Breast epithelium (tissue), 4 donors: ENCODE measurements at regions not wholly inside any gene's neighbourhood (a gene's known extent, or its start where the extent isn't known, plus 50 kb on each side); places are given as distances from the start of the nearest gene placed in this dataset.

Experiments
- DNase-seq, 2 donors: peaks; one replicate each; pipeline ENCODE4 v3.0.0-alpha.2; 2019; ENCODE audit warnings: low spot score in 2 of 2
- H3K27ac ChIP-seq, 2 donors: fragments of 200-600 bp; sonication (generic) in 1 of 2; one replicate each; pipeline ENCODE4 v1.5.1; 2016 to 2019; ENCODE audit warnings: mild to moderate bottlenecking in 1 of 2
- H3K27me3 ChIP-seq, 2 donors: fragments of 200-600 bp; sonication (generic) in 1 of 2; one replicate each; pipeline versions ENCODE4 v1.5.1 to v1.6.0; 2017 to 2019; ENCODE audit warnings: control low read depth in 1 of 2, mild to moderate bottlenecking in 1 of 2
- H3K36me3 ChIP-seq: fragments of 200-600 bp; one replicate; pipeline ENCODE4 v1.5.1; 2019
- H3K4me1 ChIP-seq, 2 donors: fragments of 200-600 bp; sonication (generic); one replicate each; pipeline ENCODE4 v1.5.1; 2016 to 2019; ENCODE audit warnings: control low read depth in 1 of 2
- H3K4me3 ChIP-seq, 3 donors: fragments of 200-600 bp; sonication (generic); 1 replicate in 2 of 3; 2 replicates in 1 of 3; pipeline ENCODE4 v1.5.1; 2016 to 2019; ENCODE audit warnings: mild to moderate bottlenecking in 3 of 3, moderate library complexity in 2 of 3
- H3K9me3 ChIP-seq, 2 donors: fragments of 200-600 bp; sonication (generic) in 1 of 2; one replicate each; pipeline ENCODE4 v1.5.1; 2016 to 2019; ENCODE audit warnings: control low read depth in 1 of 2
- POLR2A ChIP-seq: fragments of 450-650 bp; IDR thresholded peaks from one replicate; pipeline ENCODE4 v1.6.1; 2016; ENCODE audit warnings: antibody characterized with exemption, mild to moderate bottlenecking, moderate library complexity
- POLR2AphosphoS5 ChIP-seq, 3 donors: sonication (generic); formaldehyde crosslinking; IDR thresholded peaks; one replicate each; pipeline ENCODE4 v1.6.1; 2017; ENCODE audit warnings: antibody characterized with exemption in 3 of 3
- intact Hi-C: fragments of 100-400 bp; cut with DNase I; formaldehyde crosslinking; loops from one replicate; pipeline ENCODE4 v1.15.1; 2023; ENCODE audit warnings: low total_unique reads
- TF ChIP-seq, protein P1 (sequence below), 3 donors: fragments of 450-650 bp; IDR thresholded peaks; one replicate each; pipeline ENCODE4 v1.5.1; 2016 to 2017; ENCODE audit warnings: antibody characterized with exemption in 3 of 3, mild to moderate bottlenecking in 3 of 3, moderate library complexity in 3 of 3

DNA sequence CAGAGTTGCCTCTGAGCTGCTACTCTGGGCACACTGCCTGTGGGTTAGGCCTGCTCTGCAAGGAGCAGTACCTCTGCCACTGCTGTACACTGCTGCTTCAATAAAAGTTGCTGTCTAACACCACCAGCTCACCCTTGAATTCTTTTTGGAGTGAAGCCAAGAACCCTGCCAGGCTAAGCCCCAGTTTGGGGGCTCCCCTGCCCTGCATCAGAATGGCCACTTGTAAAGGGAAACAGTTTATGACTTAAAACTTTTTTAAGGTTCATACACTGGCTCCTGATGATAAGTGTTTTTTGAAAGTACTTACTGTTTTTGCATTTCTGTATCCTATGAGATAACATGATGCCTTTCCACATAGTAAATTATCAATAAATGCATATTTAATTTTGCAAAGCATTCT is 310.0 kb downstream of the LMO4 start:
- DNase-seq: no peak
- Histone ChIP-seq H3K4me3 (no peak overlapping the region), H3K27me3 (no peaks in the 10 kb centered on the region), H3K9me3 (peaks cover 0 to 5% of the 10 kb centered on the region in 2 donors), H3K36me3 (no peaks in the 10 kb centered on the region), H3K27ac (no peak overlapping the region), H3K4me1 (no peaks in the 10 kb centered on the region)
- TF ChIP-seq POLR2AphosphoS5 (IDR thresholded peaks at IDR 0.05) (no peak), POLR2A (no peak)
- TF ChIP-seq, protein P1, sequence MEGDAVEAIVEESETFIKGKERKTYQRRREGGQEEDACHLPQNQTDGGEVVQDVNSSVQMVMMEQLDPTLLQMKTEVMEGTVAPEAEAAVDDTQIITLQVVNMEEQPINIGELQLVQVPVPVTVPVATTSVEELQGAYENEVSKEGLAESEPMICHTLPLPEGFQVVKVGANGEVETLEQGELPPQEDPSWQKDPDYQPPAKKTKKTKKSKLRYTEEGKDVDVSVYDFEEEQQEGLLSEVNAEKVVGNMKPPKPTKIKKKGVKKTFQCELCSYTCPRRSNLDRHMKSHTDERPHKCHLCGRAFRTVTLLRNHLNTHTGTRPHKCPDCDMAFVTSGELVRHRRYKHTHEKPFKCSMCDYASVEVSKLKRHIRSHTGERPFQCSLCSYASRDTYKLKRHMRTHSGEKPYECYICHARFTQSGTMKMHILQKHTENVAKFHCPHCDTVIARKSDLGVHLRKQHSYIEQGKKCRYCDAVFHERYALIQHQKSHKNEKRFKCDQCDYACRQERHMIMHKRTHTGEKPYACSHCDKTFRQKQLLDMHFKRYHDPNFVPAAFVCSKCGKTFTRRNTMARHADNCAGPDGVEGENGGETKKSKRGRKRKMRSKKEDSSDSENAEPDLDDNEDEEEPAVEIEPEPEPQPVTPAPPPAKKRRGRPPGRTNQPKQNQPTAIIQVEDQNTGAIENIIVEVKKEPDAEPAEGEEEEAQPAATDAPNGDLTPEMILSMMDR (IDR thresholded peaks at IDR 0.05): no peak
- intact Hi-C loops: no loop called here

DNA sequence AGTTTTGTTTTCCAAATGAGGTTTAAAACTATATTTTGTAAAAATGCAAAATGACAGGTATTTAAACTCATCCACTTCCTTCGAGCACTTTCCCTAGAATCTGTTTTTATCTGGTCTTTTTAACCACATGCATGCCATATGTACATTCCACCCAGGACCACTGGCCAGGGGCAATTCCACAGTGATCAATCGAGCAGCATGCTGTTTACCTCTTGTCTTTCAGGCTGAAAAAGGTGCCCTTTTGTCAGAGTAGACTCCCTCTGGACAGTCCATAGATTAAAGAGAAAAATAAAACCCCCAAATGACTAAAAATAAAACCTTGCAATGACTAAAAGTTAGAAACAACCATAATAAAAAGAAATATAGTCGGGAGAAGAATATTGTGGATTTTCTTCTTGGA is 313.3 kb downstream of the LMO4 start:
- DNase-seq: no peak
- H3K4me3 ChIP-seq: no peak overlapping the region
- no peak for TF ChIP-seq POLR2A
- no peak for TF ChIP-seq POLR2AphosphoS5 (IDR thresholded peaks at IDR 0.05)
- TF ChIP-seq, protein P1 (IDR thresholded peaks at IDR 0.05): no peak
- H3K4me1 ChIP-seq: no peaks in the 10 kb centered on the region
- no peaks in the 10 kb centered on the region for H3K36me3 ChIP-seq
- intact Hi-C loops: no loop called here
- H3K27me3 ChIP-seq: no peaks in the 10 kb centered on the region
- H3K9me3 ChIP-seq: no peaks in the 10 kb centered on the region
- H3K27ac ChIP-seq: no peak overlapping the region

DNA sequence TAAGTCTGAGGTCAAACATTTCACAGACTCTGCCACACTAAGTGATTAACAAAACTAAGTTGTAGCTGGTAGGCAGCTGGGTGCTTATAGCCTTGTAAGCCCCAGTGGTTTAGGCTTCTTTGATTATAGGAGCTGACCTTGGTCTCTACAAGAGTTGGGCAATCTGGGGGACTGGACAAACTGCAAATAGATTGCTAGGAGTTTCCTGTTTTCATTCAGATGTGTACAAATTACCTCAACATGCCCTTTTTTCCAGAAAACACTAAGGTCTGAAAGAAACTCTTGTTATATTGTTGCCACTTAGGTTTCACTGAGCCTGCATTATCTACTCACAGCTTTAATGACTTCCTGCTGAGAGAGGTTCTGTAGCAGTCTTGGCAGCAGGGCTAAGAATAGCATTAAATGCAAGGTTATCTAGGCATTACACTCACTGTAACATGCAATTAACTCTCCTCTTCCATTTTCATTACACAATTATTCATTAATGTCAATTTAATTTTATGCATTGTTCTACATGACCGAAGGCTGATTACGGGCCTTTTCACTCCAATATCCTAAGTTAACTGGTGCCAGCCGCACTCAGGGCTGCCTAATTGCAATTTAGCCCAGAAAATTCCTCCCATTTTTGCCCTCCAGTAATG is 314.0 kb downstream of the LMO4 start:
- Histone ChIP-seq H3K36me3 (no peaks in the 10 kb centered on the region), H3K27ac (no peak overlapping the region), H3K9me3 (no peaks in the 10 kb centered on the region), H3K4me1 (no peaks in the 10 kb centered on the region), H3K27me3 (no peaks in the 10 kb centered on the region), H3K4me3 (no peak overlapping the region)
- no peak for DNase-seq
- TF ChIP-seq POLR2AphosphoS5 (IDR thresholded peaks at IDR 0.05) (no peak), POLR2A (no peak)
- TF ChIP-seq, protein P1 (IDR thresholded peaks at IDR 0.05): no peak
- intact Hi-C loops: no loop called here

DNA sequence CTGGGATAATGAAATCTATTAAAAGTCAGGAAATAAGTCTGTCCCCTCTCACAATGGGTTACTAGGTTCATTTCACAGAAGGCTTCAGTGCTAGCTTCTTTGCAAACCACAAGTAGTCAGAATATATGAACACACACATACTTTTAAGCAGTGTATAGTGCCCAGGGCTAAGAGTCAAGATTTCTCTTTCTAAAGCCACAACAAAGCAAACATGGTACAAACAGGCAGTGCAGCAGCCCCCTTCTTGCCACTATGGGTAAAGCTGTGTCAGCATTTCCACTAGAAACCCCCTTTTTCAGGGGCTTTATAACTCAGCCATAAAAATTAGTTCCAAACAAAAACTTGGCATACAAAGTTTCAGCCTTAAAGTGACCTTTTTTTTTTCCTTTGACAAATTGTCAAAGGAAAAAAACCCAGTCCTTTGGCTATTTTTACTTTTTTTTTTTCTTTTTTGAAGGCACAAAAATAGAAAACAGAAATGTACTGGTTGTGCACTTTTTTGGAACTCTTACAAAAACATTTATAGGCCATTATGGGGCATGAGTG is 315.4 kb downstream of the LMO4 start:
- H3K27me3 ChIP-seq: no peaks in the 10 kb centered on the region
- intact Hi-C loops: no loop called here
- H3K9me3 ChIP-seq: no peaks in the 10 kb centered on the region
- no peak overlapping the region for H3K4me3 ChIP-seq
- no peak for TF ChIP-seq POLR2A
- no peaks in the 10 kb centered on the region for H3K36me3 ChIP-seq
- no peak for DNase-seq
- H3K4me1 ChIP-seq: no peaks in the 10 kb centered on the region
- peak overlapping the region; percentile 4 to 36 for H3K27ac ChIP-seq

DNA sequence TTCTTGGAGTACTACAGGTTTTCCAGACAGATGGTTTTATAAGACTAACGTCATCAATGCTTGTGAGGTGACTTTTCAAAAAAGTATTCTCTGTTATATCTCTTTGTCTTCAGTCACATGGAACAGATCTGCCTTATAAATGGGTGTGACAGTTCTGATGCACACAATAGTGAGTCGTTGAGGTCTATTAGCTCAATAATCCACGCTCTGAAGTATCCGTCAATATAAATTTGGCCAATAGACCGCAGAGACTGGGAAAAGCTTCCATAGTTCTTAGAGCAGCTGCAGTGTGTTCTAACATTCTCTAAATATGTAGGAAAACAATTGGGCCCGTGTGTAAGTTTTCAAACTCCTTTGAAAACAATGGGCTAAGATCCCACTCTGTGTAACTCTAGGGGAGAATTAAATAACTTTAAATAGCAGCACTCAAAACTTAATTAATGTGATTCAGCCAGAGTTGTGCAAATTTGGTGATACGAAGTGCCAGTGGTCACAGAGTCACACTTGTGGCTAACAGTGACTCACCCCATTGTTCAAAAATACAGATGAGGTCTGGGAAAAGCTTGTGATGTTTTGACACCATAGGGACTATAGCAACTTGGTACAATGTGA is 316.0 kb downstream of the LMO4 start:
- H3K36me3 ChIP-seq: no peaks in the 10 kb centered on the region
- no peaks in the 10 kb centered on the region for H3K4me1 ChIP-seq
- H3K4me3 ChIP-seq: no peak overlapping the region
- intact Hi-C loops: no loop called here
- peak overlapping the region; percentile 4 to 36 for H3K27ac ChIP-seq
- no peaks in the 10 kb centered on the region for H3K27me3 ChIP-seq
- no peaks in the 10 kb centered on the region for H3K9me3 ChIP-seq
- no peak for TF ChIP-seq POLR2AphosphoS5 (IDR thresholded peaks at IDR 0.05)
- TF ChIP-seq, protein P1 (IDR thresholded peaks at IDR 0.05): no peak
- TF ChIP-seq POLR2A: no peak
- no peak for DNase-seq
